HEK293 (cell line): ENCODE measurements at regions not wholly inside any gene's neighbourhood (a gene's known extent, or its start where the extent isn't known, plus 50 kb on each side); places are given as distances from the start of the nearest gene placed in this dataset.

Experiments
- CTCF ChIA-PET: fragments of 350-600 bp; formaldehyde crosslinking; extraction: SDS; loops from one replicate; lab custom pipeline; 2021; ENCODE audit warnings: antibody characterized with exemption; lab: Yijun Ruan, JAX
- POLR2A ChIA-PET: fragments of 300-600 bp; formaldehyde crosslinking; extraction: SDS; loops from one replicate; lab custom pipeline; 2020; ENCODE audit warnings: antibody characterized with exemption, inconsistent platforms; lab: Yijun Ruan, JAX
- H3K27ac ChIP-seq: fragments of 200-500 bp; sonication (Bioruptor generic); 2 replicates; pipeline ENCODE4 v1.5.1; 2014; ENCODE audit warnings: low read depth, low read length, control low read depth, inconsistent platforms; ENCODE audit errors: extremely low read depth
- H3K36me3 ChIP-seq, 2 experiments: fragments of 200-500 bp in 1 of 2; sonication (Bioruptor generic) in 1 of 2; 1 replicate in 1 of 2; 2 replicates in 1 of 2; pipeline ENCODE4 v1.5.1; 2014 to 2017; ENCODE audit warnings: inconsistent platforms in 2 of 2, low read length in 2 of 2; ENCODE audit not compliant: control insufficient read depth in 2 of 2, insufficient read depth in 1 of 2
- H3K4me1 ChIP-seq: fragments of 200-500 bp; sonication (Bioruptor generic); 2 replicates; pipeline ENCODE4 v1.5.1; 2014; ENCODE audit warnings: mild to moderate bottlenecking, low read length, inconsistent platforms; ENCODE audit not compliant: control insufficient read depth, insufficient read depth
- H3K4me3 ChIP-seq: 2 replicates; pipeline ENCODE4 v1.5.1; 2011; ENCODE audit warnings: low read depth, mild to moderate bottlenecking, control low read depth, low read length, moderate library complexity
- H3K9me3 ChIP-seq: fragments of 200-500 bp; sonication (Bioruptor generic); 2 replicates; pipeline ENCODE4 v1.5.1; 2014; ENCODE audit warnings: low read depth, low read length, inconsistent platforms; ENCODE audit not compliant: control insufficient read depth, insufficient read depth
- CTCF ChIP-seq: fragments of 450-650 bp; formaldehyde crosslinking; IDR thresholded peaks from 2 replicates; pipeline ENCODE4 v1.5.1; 2016; ENCODE audit warnings: missing biosample characterization, missing genetic modification characterization
- INSM2 ChIP-seq: fragments of 450-650 bp; formaldehyde crosslinking; IDR thresholded peaks from 2 replicates; pipeline ENCODE4 v1.5.1; 2016; ENCODE audit warnings: missing biosample characterization, missing genetic modification characterization
- MYNN ChIP-seq: fragments of 450-650 bp; formaldehyde crosslinking; IDR thresholded peaks from 2 replicates; pipeline ENCODE4 v1.5.1; 2016; ENCODE audit warnings: missing biosample characterization, missing genetic modification characterization, borderline replicate concordance
- REPIN1 ChIP-seq: fragments of 450-650 bp; formaldehyde crosslinking; IDR thresholded peaks from 2 replicates; pipeline ENCODE4 v1.5.1; 2017; ENCODE audit warnings: missing biosample characterization, missing genetic modification characterization, low read depth
- REST ChIP-seq: fragments of 450-650 bp; formaldehyde crosslinking; IDR thresholded peaks from 2 replicates; pipeline ENCODE4 v1.5.1; 2016; ENCODE audit warnings: missing biosample characterization, missing genetic modification characterization
- ZFP41 ChIP-seq: fragments of 450-650 bp; formaldehyde crosslinking; IDR thresholded peaks from 2 replicates; pipeline ENCODE4 v1.5.1; 2016; ENCODE audit warnings: missing biosample characterization, missing genetic modification characterization, borderline replicate concordance
- ZFP69B ChIP-seq: fragments of 450-650 bp; formaldehyde crosslinking; IDR thresholded peaks from 2 replicates; pipeline ENCODE4 v1.5.1; 2016; ENCODE audit warnings: missing biosample characterization, missing genetic modification characterization
- ZNF10 ChIP-seq: fragments of 450-650 bp; formaldehyde crosslinking; IDR thresholded peaks from 2 replicates; pipeline ENCODE4 v1.5.1; 2017; ENCODE audit warnings: missing biosample characterization, missing genetic modification characterization
- ZNF121 ChIP-seq: fragments of 450-650 bp; formaldehyde crosslinking; IDR thresholded peaks from 2 replicates; pipeline ENCODE4 v1.5.1; 2016; ENCODE audit warnings: missing biosample characterization, missing genetic modification characterization
- ZNF138 ChIP-seq: fragments of 450-650 bp; formaldehyde crosslinking; IDR thresholded peaks from 2 replicates; pipeline ENCODE4 v1.5.1; 2016; ENCODE audit warnings: missing biosample characterization, missing genetic modification characterization, borderline replicate concordance
- ZNF16 ChIP-seq: fragments of 450-650 bp; formaldehyde crosslinking; IDR thresholded peaks from 2 replicates; pipeline ENCODE4 v1.5.1; 2016; ENCODE audit warnings: low read depth, missing biosample characterization, missing genetic modification characterization
- ZNF214 ChIP-seq: fragments of 450-650 bp; formaldehyde crosslinking; IDR thresholded peaks from 2 replicates; pipeline ENCODE4 v1.5.1; 2017; ENCODE audit warnings: missing biosample characterization, mild to moderate bottlenecking, missing genetic modification characterization, borderline replicate concordance
- ZNF292 ChIP-seq: fragments of 450-650 bp; formaldehyde crosslinking; IDR thresholded peaks from 2 replicates; pipeline ENCODE4 v1.5.1; 2016; ENCODE audit warnings: low read depth, missing biosample characterization, missing genetic modification characterization, borderline replicate concordance
- ZNF311 ChIP-seq: fragments of 450-650 bp; formaldehyde crosslinking; IDR thresholded peaks from 2 replicates; pipeline ENCODE4 v1.5.1; 2017; ENCODE audit warnings: missing biosample characterization, missing genetic modification characterization, borderline replicate concordance
- ZNF324 ChIP-seq: fragments of 450-650 bp; formaldehyde crosslinking; IDR thresholded peaks from 2 replicates; pipeline ENCODE4 v1.5.1; 2016; ENCODE audit warnings: missing biosample characterization, missing genetic modification characterization
- ZNF501 ChIP-seq: fragments of 450-650 bp; formaldehyde crosslinking; IDR thresholded peaks from 2 replicates; pipeline ENCODE4 v1.5.1; 2016; ENCODE audit warnings: missing biosample characterization, missing genetic modification characterization
- ZNF514 ChIP-seq: fragments of 450-650 bp; formaldehyde crosslinking; IDR thresholded peaks from 2 replicates; pipeline ENCODE4 v1.5.1; 2016; ENCODE audit warnings: missing biosample characterization, missing genetic modification characterization
- ZNF530 ChIP-seq: fragments of 450-650 bp; formaldehyde crosslinking; IDR thresholded peaks from 2 replicates; pipeline ENCODE4 v1.5.1; 2016; ENCODE audit warnings: low read depth, missing biosample characterization, missing genetic modification characterization
- ZNF623 ChIP-seq: fragments of 450-650 bp; formaldehyde crosslinking; IDR thresholded peaks from 2 replicates; pipeline ENCODE4 v1.5.1; 2016; ENCODE audit warnings: missing biosample characterization, missing genetic modification characterization
- ZNF629 ChIP-seq: fragments of 450-650 bp; formaldehyde crosslinking; IDR thresholded peaks from 2 replicates; pipeline ENCODE4 v1.5.1; 2017; ENCODE audit warnings: missing biosample characterization, missing genetic modification characterization
- ZNF660 ChIP-seq: fragments of 450-650 bp; IDR thresholded peaks from 2 replicates; pipeline ENCODE4 v1.5.1; 2018; ENCODE audit warnings: missing biosample characterization, mild to moderate bottlenecking, missing genetic modification characterization
- ZNF701 ChIP-seq: fragments of 450-650 bp; formaldehyde crosslinking; IDR thresholded peaks from 2 replicates; pipeline ENCODE4 v1.5.1; 2016; ENCODE audit warnings: missing biosample characterization, missing genetic modification characterization
- ZNF76 ChIP-seq: fragments of 450-650 bp; formaldehyde crosslinking; IDR thresholded peaks from 2 replicates; pipeline ENCODE4; 2016; ENCODE audit warnings: low read depth, missing biosample characterization, missing genetic modification characterization, borderline replicate concordance

DNA sequence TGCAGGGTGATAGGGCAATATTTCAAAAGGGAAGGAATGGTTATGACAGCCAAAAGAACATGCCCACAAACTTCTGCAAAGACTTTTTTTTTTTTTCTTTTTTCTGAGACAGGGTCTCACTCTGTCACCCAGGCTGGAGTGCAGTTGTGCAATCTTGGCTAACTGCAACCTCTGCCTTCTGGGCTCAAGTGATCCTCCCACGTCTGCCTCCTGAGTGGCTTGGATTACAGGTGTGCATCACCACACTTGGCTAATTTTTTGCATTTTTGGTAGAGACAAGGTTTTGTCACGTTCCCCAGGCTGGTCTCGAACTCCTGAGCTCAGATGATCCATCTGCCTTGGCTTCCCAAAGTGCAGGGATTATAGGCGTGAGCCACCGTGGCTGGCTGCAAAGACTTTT, 117.6 kb upstream of the ADGRF1 start:
- Histone ChIP-seq H3K9me3 (no peaks in the 10 kb centered on the region), H3K4me1 (no peaks in the 10 kb centered on the region), H3K27ac (no peak overlapping the region), H3K4me3 (no peak overlapping the region), H3K36me3 (no peaks in the 10 kb centered on the region)
- ChIA-PET POLR2A (no interaction called here), CTCF (interaction anchor here (0.7 to 1.4 kb wide), 4 partner anchors 53 to 150 kb away, joined by 3 to 4 read pairs (median 3); no protein-coding TSS in a partner anchor)
- TF ChIP-seq REPIN1 (tag by site-specific recombination) (no peak), ZNF501 (tag by site-specific recombination) (no peak), ZNF514 (tag by site-specific recombination) (no peak), ZNF16 (no peak), ZNF530 (no peak), REST (tag by site-specific recombination) (no peak), ZNF10 (tag by site-specific recombination) (no peak), ZNF292 (tag by site-specific recombination) (no peak), CTCF (tag by site-specific recombination) (no peak), ZNF138 (tag by site-specific recombination) (no peak), ZNF214 (tag by site-specific recombination) (no peak)

- ChIA-PET POLR2A (no interaction called here), CTCF (no interaction called here)
- TF ChIP-seq ZNF701 (tag by site-specific recombination) (no peak), ZNF311 (tag by site-specific recombination) (no peak), ZFP69B (tag by site-specific recombination) (no peak), ZNF324 (tag by site-specific recombination) (no peak), ZFP41 (tag by site-specific recombination) (no peak), ZNF629 (tag by site-specific recombination) (no peak), INSM2 (no peak), MYNN (no peak), ZNF138 (tag by site-specific recombination) (no peak), ZNF76 (tag by site-specific recombination) (no peak), ZNF623 (tag by site-specific recombination) (no peak), ZNF660 (no peak), ZNF121 (tag by site-specific recombination) (no peak), ZNF514 (tag by site-specific recombination) (no peak)
- H3K27ac ChIP-seq: no peak overlapping the region
- H3K36me3 ChIP-seq: no peaks in the 10 kb centered on the region
- H3K4me1 ChIP-seq: no peaks in the 10 kb centered on the region
- no peaks in the 10 kb centered on the region for H3K9me3 ChIP-seq
- no peak overlapping the region for H3K4me3 ChIP-seq
Measured at GRCh38 chr6:47157653-47158219, 115.6 kb upstream of the ADGRF1 start.
